Activated CD8-positive, alpha-beta T cell treated with anti-CD3 and anti-CD28 coated beads for 36 hours (primary cell): ENCODE measurements at regions not wholly inside any gene's neighbourhood (a gene's known extent, or its start where the extent isn't known, plus 50 kb on each side); places are given as distances from the start of the nearest gene placed in this dataset.

Experiments used
- ATAC-seq: fragments of 200-7000 bp; cut with Tn5 transposase; one replicate; pipeline ENCODE4 v1.10.0; 2021; ENCODE audit warnings: mild to moderate bottlenecking, moderate library complexity
- CTCF ChIA-PET: fragments of 350-600 bp; sonication (Branson Sonifier 250); formaldehyde crosslinking; loops from one replicate; lab custom pipeline; 2021; ENCODE audit warnings: antibody characterized with exemption; lab: Charles Lee
- POLR2A ChIA-PET: fragments of 350-600 bp; sonication (Branson Sonifier 250); formaldehyde crosslinking; loops from one replicate; lab custom pipeline; 2021; ENCODE audit warnings: antibody characterized with exemption; lab: Charles Lee
- DNase-seq: peaks from one replicate; pipeline ENCODE4 v3.0.0-alpha.2; 2020
- H3K27ac Mint-ChIP-seq: one replicate; pipeline ENCODE4 v1.8.0; 2021; ENCODE audit warnings: mild to moderate bottlenecking, mixed read lengths
- H3K27me3 Mint-ChIP-seq: one replicate; pipeline ENCODE4 v1.8.0; 2021; ENCODE audit warnings: mixed read lengths
- H3K36me3 Mint-ChIP-seq: one replicate; pipeline ENCODE4 v1.8.0; 2021; ENCODE audit warnings: low read depth, mixed read lengths
- H3K4me1 Mint-ChIP-seq: one replicate; pipeline ENCODE4 v1.8.0; 2021; ENCODE audit warnings: low read depth, mixed read lengths
- H3K4me3 Mint-ChIP-seq: one replicate; pipeline ENCODE4 v1.8.0; 2021; ENCODE audit warnings: mild to moderate bottlenecking, moderate library complexity, mixed read lengths
- H3K9me3 Mint-ChIP-seq: one replicate; pipeline ENCODE4 v1.8.0; 2021; ENCODE audit warnings: mixed read lengths
- intact Hi-C: fragments of 100-400 bp; cut with micrococcal nuclease; formaldehyde crosslinking; loops from one replicate; pipeline ENCODE4 v1.10.0; 2022
- TF ChIP-seq, protein P1 (sequence below): fragments of 200-600 bp; IDR thresholded peaks from one replicate; pipeline ENCODE4 v1.8.0; 2022; ENCODE audit warnings: antibody characterized with exemption, mild to moderate bottlenecking

- H3K36me3 Mint-ChIP-seq = peaks cover 2% of the 10 kb centered on the region
- POLR2A ChIA-PET = no interaction called here
- CTCF ChIA-PET = no interaction called here
- peak overlapping the region; percentile 41 for H3K4me3 Mint-ChIP-seq
- H3K4me1 Mint-ChIP-seq = peaks cover 46% of the 10 kb centered on the region
- H3K9me3 Mint-ChIP-seq = peaks cover 4% of the 10 kb centered on the region
- intact Hi-C loops = loop anchor here (1.0 to 10.0 kb wide), 3 partner anchors 51 to 249 kb away; no protein-coding TSS in a partner anchor
- H3K27me3 Mint-ChIP-seq = no peaks in the 10 kb centered on the region
- DNase-seq = peak; percentile 45
- H3K27ac Mint-ChIP-seq = peak overlapping the region; percentile 82
- TF ChIP-seq, protein P1, sequence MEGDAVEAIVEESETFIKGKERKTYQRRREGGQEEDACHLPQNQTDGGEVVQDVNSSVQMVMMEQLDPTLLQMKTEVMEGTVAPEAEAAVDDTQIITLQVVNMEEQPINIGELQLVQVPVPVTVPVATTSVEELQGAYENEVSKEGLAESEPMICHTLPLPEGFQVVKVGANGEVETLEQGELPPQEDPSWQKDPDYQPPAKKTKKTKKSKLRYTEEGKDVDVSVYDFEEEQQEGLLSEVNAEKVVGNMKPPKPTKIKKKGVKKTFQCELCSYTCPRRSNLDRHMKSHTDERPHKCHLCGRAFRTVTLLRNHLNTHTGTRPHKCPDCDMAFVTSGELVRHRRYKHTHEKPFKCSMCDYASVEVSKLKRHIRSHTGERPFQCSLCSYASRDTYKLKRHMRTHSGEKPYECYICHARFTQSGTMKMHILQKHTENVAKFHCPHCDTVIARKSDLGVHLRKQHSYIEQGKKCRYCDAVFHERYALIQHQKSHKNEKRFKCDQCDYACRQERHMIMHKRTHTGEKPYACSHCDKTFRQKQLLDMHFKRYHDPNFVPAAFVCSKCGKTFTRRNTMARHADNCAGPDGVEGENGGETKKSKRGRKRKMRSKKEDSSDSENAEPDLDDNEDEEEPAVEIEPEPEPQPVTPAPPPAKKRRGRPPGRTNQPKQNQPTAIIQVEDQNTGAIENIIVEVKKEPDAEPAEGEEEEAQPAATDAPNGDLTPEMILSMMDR = no peak
- peak; percentile 63 for ATAC-seq
Observed at GRCh38 chr3:106423321-106424225, 554.8 kb upstream of the CBLB start.

DNA sequence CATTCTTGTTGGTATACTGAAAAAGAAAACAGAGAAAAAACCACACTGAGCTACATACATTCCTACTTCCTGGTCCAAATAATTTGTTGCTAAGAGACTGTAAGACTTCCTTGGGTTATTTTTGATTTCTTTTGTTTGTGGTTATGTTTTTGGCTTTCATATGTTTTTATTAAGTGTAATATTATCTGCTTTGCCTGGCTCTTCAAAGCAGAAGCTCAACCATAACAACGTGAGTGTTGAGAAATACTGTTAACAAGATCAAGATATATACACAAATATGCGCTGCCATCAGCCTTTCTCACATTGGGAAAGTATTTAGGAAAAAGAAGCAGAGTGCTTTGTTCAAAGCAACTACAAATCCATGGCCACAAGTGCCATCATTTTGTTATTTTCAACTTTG lies 556.2 kb upstream of the CBLB start:
- Mint-ChIP-seq H3K4me3 (no peak overlapping the region), H3K27me3 (no peaks in the 10 kb centered on the region), H3K9me3 (peaks cover 11% of the 10 kb centered on the region), H3K36me3 (peaks cover 9% of the 10 kb centered on the region), H3K4me1 (peaks cover 56% of the 10 kb centered on the region), H3K27ac (peak overlapping the region; percentile 68)
- POLR2A ChIA-PET = no interaction called here
- ATAC-seq = no peak
- TF ChIP-seq, protein P1 = no peak
- no peak for DNase-seq
- CTCF ChIA-PET = interaction anchor here (1.0 to 1.4 kb wide), 3 partner anchors 10 to 185 kb away, joined by 3 to 4 read pairs (median 3); no protein-coding TSS in a partner anchor
- intact Hi-C loops = loop anchor here (2.0 to 10.0 kb wide), 2 partner anchors 90 to 250 kb away; no protein-coding TSS in a partner anchor

DNA sequence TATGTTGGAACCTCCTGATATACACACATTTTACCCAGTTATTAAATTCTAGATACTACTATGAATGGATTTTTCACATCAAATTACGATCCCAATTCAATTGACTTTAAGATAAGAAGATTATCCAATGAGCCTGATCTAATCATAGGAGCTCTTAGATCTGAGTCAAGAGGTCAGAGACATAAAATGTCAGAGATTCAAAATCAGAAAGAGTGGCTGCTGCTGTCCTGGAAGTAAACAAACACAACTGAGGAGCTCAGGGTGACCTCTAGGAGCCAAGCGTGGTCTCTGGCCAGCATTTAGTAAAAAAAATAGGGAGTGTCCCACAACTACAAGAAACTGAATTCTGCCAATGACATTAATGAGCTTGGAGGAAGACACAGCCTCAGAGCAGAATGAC lies 557.1 kb upstream of the CBLB start:
- intact Hi-C loops = loop anchor here (2.0 to 10.0 kb wide), 2 partner anchors 91 to 251 kb away; no protein-coding TSS in a partner anchor
- DNase-seq = no peak
- Mint-ChIP-seq H3K4me3 (no peak overlapping the region), H3K36me3 (peaks cover 9% of the 10 kb centered on the region), H3K4me1 (peaks cover 56% of the 10 kb centered on the region), H3K27me3 (no peaks in the 10 kb centered on the region), H3K27ac (peak overlapping the region; percentile 75), H3K9me3 (peaks cover 11% of the 10 kb centered on the region)
- TF ChIP-seq, protein P1 = no peak
- ATAC-seq = no peak
- POLR2A ChIA-PET = interaction anchor here (1.1 kb wide), 1 partner anchor 93 kb away, joined by 4 read pairs; no protein-coding TSS in a partner anchor
- CTCF ChIA-PET = interaction anchor here (1.1 to 1.4 kb wide), 4 partner anchors 11 to 184 kb away, joined by 3 to 4 read pairs (median 3); no protein-coding TSS in a partner anchor

DNA sequence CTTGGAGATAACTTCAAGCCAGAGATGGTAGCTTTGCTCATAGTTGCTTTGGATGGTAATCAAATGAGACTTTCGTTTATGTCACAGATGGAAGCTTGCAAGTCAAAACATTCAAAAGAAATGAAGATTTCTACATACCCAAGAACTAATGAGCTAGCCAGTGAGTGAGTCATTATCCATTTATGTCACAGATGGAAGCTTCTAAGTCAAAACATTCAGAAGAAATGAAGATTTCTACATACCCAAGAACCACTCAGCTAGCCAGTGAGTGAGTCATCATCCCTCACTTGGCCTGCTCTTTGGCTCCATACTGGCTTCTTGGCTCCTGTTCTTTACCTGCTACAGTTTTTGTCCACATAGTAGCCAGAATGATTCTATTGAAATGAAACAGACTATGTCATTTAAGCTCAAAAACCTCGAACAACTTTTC lies 559.8 kb upstream of the CBLB start:
- POLR2A ChIA-PET = no interaction called here
- DNase-seq = peak; percentile 64

More for the DNA sequence above, 559.8 kb upstream of the CBLB start:
- H3K36me3 Mint-ChIP-seq = peaks cover 7% of the 10 kb centered on the region
- H3K4me1 Mint-ChIP-seq = peaks cover 50% of the 10 kb centered on the region
- peak overlapping the region; percentile 93 for H3K27ac Mint-ChIP-seq
- TF ChIP-seq, protein P1 = no peak
- intact Hi-C loops = loop anchor here (10.0 kb wide), 1 partner anchor 254 kb away; no protein-coding TSS in a partner anchor
- peak; percentile 79 for ATAC-seq
- CTCF ChIA-PET = interaction anchor here (0.8 to 1.6 kb wide), 4 partner anchors 8 to 181 kb away, joined by 3 to 5 read pairs (median 3); no protein-coding TSS in a partner anchor
- H3K9me3 Mint-ChIP-seq = peaks cover 11% of the 10 kb centered on the region
- H3K4me3 Mint-ChIP-seq = no peak overlapping the region
- no peaks in the 10 kb centered on the region for H3K27me3 Mint-ChIP-seq
